Lower lobe of right lung (tissue), 2 donors: ENCODE measurements at regions not wholly inside any gene's neighbourhood (a gene's known extent, or its start where the extent isn't known, plus 50 kb on each side); places are given as distances from the start of the nearest gene placed in this dataset.
"Not testable (repeated sequence)": the region's sequence is repeated elsewhere in the genome, so short reads cannot be mapped to it uniquely, and the experiment has no call there.

Experiments used
- ATAC-seq, 2 donors: fragments of 200-7000 bp; cut with Tn5 transposase; one replicate each; pipeline ENCODE4 v1.9.1; 2020 to 2022; ENCODE audit warnings: mild to moderate bottlenecking in 2 of 2, moderate library complexity in 2 of 2
- DNase-seq: peaks from one replicate; pipeline ENCODE4 v3.0.0-alpha.2; 2020
- H3K27ac ChIP-seq: fragments of 200-600 bp; one replicate; pipeline ENCODE4 v1.8.0; 2022
- H3K27me3 ChIP-seq: fragments of 200-600 bp; one replicate; pipeline ENCODE4 v1.8.0; 2022; ENCODE audit warnings: low read depth
- H3K36me3 ChIP-seq: fragments of 200-600 bp; one replicate; pipeline ENCODE4 v1.8.0; 2022; ENCODE audit warnings: mild to moderate bottlenecking
- H3K4me1 ChIP-seq: fragments of 200-600 bp; one replicate; pipeline ENCODE4 v1.8.0; 2022
- H3K4me3 ChIP-seq: fragments of 200-600 bp; one replicate; pipeline ENCODE4 v1.8.0; 2022; ENCODE audit warnings: mild to moderate bottlenecking
- H3K9me3 ChIP-seq: fragments of 200-600 bp; one replicate; pipeline ENCODE4 v1.8.0; 2022
- CTCF ChIP-seq: fragments of 200-600 bp; IDR thresholded peaks from one replicate; pipeline ENCODE4 v1.8.0; 2022; ENCODE audit warnings: antibody characterized with exemption, mild to moderate bottlenecking
- intact Hi-C: fragments of 100-400 bp; cut with DNase I; formaldehyde crosslinking; loops from one replicate; pipeline ENCODE4 v1.11.0; 2022
- donor health status: DM: no; HTN: yes; CAD: no; lungs with severe emphysema.

GRCh38 chr4:132669786-132670185 is 479.3 kb upstream of the PCDH10 start:
- no peak for TF ChIP-seq CTCF
- no peak for DNase-seq
- intact Hi-C loops: no loop called here

GRCh38 chr4:132670557-132670956 is 478.5 kb upstream of the PCDH10 start:
- intact Hi-C loops: no loop called here

More at GRCh38 chr4:132669786-132670185, 479.3 kb upstream of the PCDH10 start:
- H3K27me3 ChIP-seq: no peaks in the 10 kb centered on the region
- ATAC-seq: no peak
- H3K4me3 ChIP-seq: no peak overlapping the region
- no peaks in the 10 kb centered on the region for H3K36me3 ChIP-seq
- H3K27ac ChIP-seq: no peak overlapping the region
- no peaks in the 10 kb centered on the region for H3K4me1 ChIP-seq
- no peaks in the 10 kb centered on the region for H3K9me3 ChIP-seq

GRCh38 chr4:132683957-132684356 is 465.1 kb upstream of the PCDH10 start:
- H3K27ac ChIP-seq: no peak overlapping the region
- DNase-seq (no peak), ATAC-seq (no peak)
- peaks cover 11% of the 10 kb centered on the region for H3K9me3 ChIP-seq
- no peak for TF ChIP-seq CTCF
- H3K27me3 ChIP-seq: no peaks in the 10 kb centered on the region
- no peak overlapping the region for H3K4me3 ChIP-seq
- intact Hi-C loops: no loop called here
- no peaks in the 10 kb centered on the region for H3K36me3 ChIP-seq
- no peaks in the 10 kb centered on the region for H3K4me1 ChIP-seq

More at GRCh38 chr4:132670557-132670956, 478.5 kb upstream of the PCDH10 start:
- Histone ChIP-seq H3K4me3 (no peak overlapping the region), H3K36me3 (no peaks in the 10 kb centered on the region), H3K27me3 (no peaks in the 10 kb centered on the region), H3K27ac (no peak overlapping the region), H3K4me1 (no peaks in the 10 kb centered on the region), H3K9me3 (no peaks in the 10 kb centered on the region)
- no peak for TF ChIP-seq CTCF
- DNase-seq (no peak), ATAC-seq (no peak)

- intact Hi-C loops: no loop called here
- Histone ChIP-seq H3K9me3 (no peaks in the 10 kb centered on the region), H3K27ac (no peak overlapping the region), H3K4me1 (no peaks in the 10 kb centered on the region), H3K27me3 (no peaks in the 10 kb centered on the region), H3K36me3 (no peaks in the 10 kb centered on the region), H3K4me3 (no peak overlapping the region)
- no peak for DNase-seq
- no peak for TF ChIP-seq CTCF
- no peak for ATAC-seq
Measured at GRCh38 chr4:132691026-132691425, 458.1 kb upstream of the PCDH10 start.

GRCh38 chr4:132691668-132692067 is 457.4 kb upstream of the PCDH10 start:
- Histone ChIP-seq H3K9me3 (no peaks in the 10 kb centered on the region), H3K27ac (no peak overlapping the region), H3K4me1 (no peaks in the 10 kb centered on the region), H3K4me3 (no peak overlapping the region), H3K36me3 (no peaks in the 10 kb centered on the region), H3K27me3 (no peaks in the 10 kb centered on the region)
- intact Hi-C loops: no loop called here
- DNase-seq: no peak
- no peak for ATAC-seq
- TF ChIP-seq CTCF: no peak

GRCh38 chr4:132694775-132695174 is 454.3 kb upstream of the PCDH10 start:
- intact Hi-C loops: no loop called here
- TF ChIP-seq CTCF: no peak
- ATAC-seq: no peak
- H3K27ac ChIP-seq: no peak overlapping the region
- no peaks in the 10 kb centered on the region for H3K27me3 ChIP-seq
- H3K9me3 ChIP-seq: no peaks in the 10 kb centered on the region
- no peak overlapping the region for H3K4me3 ChIP-seq
- no peak for DNase-seq
- H3K4me1 ChIP-seq: no peaks in the 10 kb centered on the region
- no peaks in the 10 kb centered on the region for H3K36me3 ChIP-seq

- DNase-seq, H3K27me3 ChIP-seq, ATAC-seq, H3K36me3 ChIP-seq, H3K27ac ChIP-seq, intact Hi-C loops, H3K9me3 ChIP-seq, H3K4me1 ChIP-seq, H3K4me3 ChIP-seq: not testable (repeated sequence)
Measured at GRCh38 chr4:132697505-132697904, 451.6 kb upstream of the PCDH10 start.
